ENCODE measurements at regions not wholly inside any gene's neighbourhood (a gene's known extent, or its start where the extent isn't known, plus 50 kb on each side); places are given as distances from the start of the nearest gene placed in this dataset.
A peak's percentile ranks its signal among the peaks of the same experiment; 100 is the strongest.

- no peak for TF ChIP-seq CTCF (conservative IDR thresholded peaks at IDR 0.05)
- no peak for TF ChIP-seq ZFX (IDR thresholded peaks at IDR 0.05)
- no peak overlapping the region for H3K27ac ChIP-seq
These were observed 365.3 kb downstream of the MTRR start for GRCh38 chr5:8234179-8234770.

- no peak overlapping the region for H3K27ac ChIP-seq
- TF ChIP-seq CTCF (conservative IDR thresholded peaks at IDR 0.05) (no peak), ZFX (IDR thresholded peaks at IDR 0.05) (no peak)
These were observed 369.1 kb downstream of the MTRR start for GRCh38 chr5:8238080-8238479.

- no peak overlapping the region for H3K27ac ChIP-seq
- no peak for TF ChIP-seq ZFX (IDR thresholded peaks at IDR 0.05)
- TF ChIP-seq CTCF (conservative IDR thresholded peaks at IDR 0.05), result no peak
These were observed 370.2 kb downstream of the MTRR start for GRCh38 chr5:8239198-8239597.

GRCh38 chr5:8239646-8240045 is 370.7 kb downstream of the MTRR start:
- no peak overlapping the region for H3K27ac ChIP-seq
- TF ChIP-seq ZFX (IDR thresholded peaks at IDR 0.05), result no peak
- TF ChIP-seq CTCF (conservative IDR thresholded peaks at IDR 0.05), result no peak

- no peak overlapping the region for H3K27ac ChIP-seq
- no peak for TF ChIP-seq ZFX (IDR thresholded peaks at IDR 0.05)
- no peak for TF ChIP-seq CTCF (conservative IDR thresholded peaks at IDR 0.05)
These were observed 372.1 kb downstream of the MTRR start for GRCh38 chr5:8241076-8241475.

- H3K27ac ChIP-seq, result no peak overlapping the region
- no peak for TF ChIP-seq ZFX (IDR thresholded peaks at IDR 0.05)
- no peak for TF ChIP-seq CTCF (conservative IDR thresholded peaks at IDR 0.05)
These were observed 372.6 kb downstream of the MTRR start for GRCh38 chr5:8241558-8241957.

GRCh38 chr5:8247049-8247899 is 378.3 kb downstream of the MTRR start:
- peak; percentile 66 for TF ChIP-seq CTCF (conservative IDR thresholded peaks at IDR 0.05)
- TF ChIP-seq ZFX (IDR thresholded peaks at IDR 0.05), result no peak
- no peak overlapping the region for H3K27ac ChIP-seq

Measured in C4-2B (cell line).